Activated CD4-positive, alpha-beta T cell treated with anti-CD3 and anti-CD28 coated beads, Interleukin-2, amount 10 ng/mL, durations not matched to agents 24 days and 14 days (primary cell): ENCODE measurements at regions not wholly inside any gene's neighbourhood (a gene's known extent, or its start where the extent isn't known, plus 50 kb on each side); places are given as distances from the start of the nearest gene placed in this dataset.
"Not testable (repeated sequence)": the region's sequence is repeated elsewhere in the genome, so short reads cannot be mapped to it uniquely, and the experiment has no call there.

Experiments
- DNase-seq: peaks from one replicate; pipeline ENCODE4 v3.0.0; 2022
- H3K27ac Mint-ChIP-seq: one replicate; pipeline ENCODE4 v1.8.0; 2022; ENCODE audit warnings: mild to moderate bottlenecking, mixed read lengths
- H3K27me3 Mint-ChIP-seq: one replicate; pipeline ENCODE4 v1.8.0; 2022; ENCODE audit warnings: mixed read lengths
- H3K36me3 Mint-ChIP-seq: one replicate; pipeline ENCODE4 v1.8.0; 2022; ENCODE audit warnings: low read depth, mild to moderate bottlenecking, mixed read lengths
- H3K4me1 Mint-ChIP-seq: one replicate; pipeline ENCODE4 v1.8.0; 2021; ENCODE audit warnings: mixed read lengths
- H3K4me3 Mint-ChIP-seq: one replicate; pipeline ENCODE4 v1.8.0; 2022; ENCODE audit warnings: mild to moderate bottlenecking, moderate library complexity, mixed read lengths
- H3K9me3 Mint-ChIP-seq: one replicate; pipeline ENCODE4 v1.8.0; 2021; ENCODE audit warnings: mixed read lengths
- intact Hi-C: fragments of 100-400 bp; cut with micrococcal nuclease; formaldehyde crosslinking; loops from one replicate; pipeline ENCODE4 v1.15.1; 2023

DNA sequence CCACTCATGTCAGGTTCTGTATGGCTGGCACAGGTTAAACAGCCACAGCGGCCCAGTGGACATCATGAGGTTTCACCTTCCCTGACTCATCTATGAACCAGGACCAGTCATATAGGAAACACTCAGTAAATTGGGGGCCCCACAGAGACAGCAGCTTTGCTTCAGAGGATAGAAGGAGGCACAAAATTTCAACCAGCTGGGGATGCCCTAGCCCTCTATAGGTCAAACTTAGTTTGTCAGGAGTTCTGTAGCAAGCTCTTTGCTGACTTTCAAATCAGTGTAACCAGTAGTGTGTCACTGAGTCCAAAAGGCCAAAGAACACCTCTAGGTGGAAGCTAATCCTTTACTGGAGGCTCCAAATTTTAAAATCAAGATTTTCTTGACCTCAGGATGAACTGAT is 4157.8 kb upstream of the TPTE start:
- H3K9me3 Mint-ChIP-seq, H3K4me3 Mint-ChIP-seq, DNase-seq, H3K27me3 Mint-ChIP-seq, H3K36me3 Mint-ChIP-seq, intact Hi-C loops, H3K4me1 Mint-ChIP-seq, H3K27ac Mint-ChIP-seq: not testable (repeated sequence)

GRCh38 chr21:6368824-6369223 is 4152.6 kb upstream of the TPTE start:
- DNase-seq, result peak; percentile 65
- intact Hi-C loops, H3K4me3 Mint-ChIP-seq, H3K27me3 Mint-ChIP-seq, H3K36me3 Mint-ChIP-seq, H3K4me1 Mint-ChIP-seq, H3K9me3 Mint-ChIP-seq, H3K27ac Mint-ChIP-seq: not testable (repeated sequence)

GRCh38 chr21:6373253-6373652 is 4148.1 kb upstream of the TPTE start:
- H3K9me3 Mint-ChIP-seq, H3K36me3 Mint-ChIP-seq, H3K27ac Mint-ChIP-seq, H3K4me3 Mint-ChIP-seq, H3K27me3 Mint-ChIP-seq, intact Hi-C loops, H3K4me1 Mint-ChIP-seq: not testable (repeated sequence)
- peak; percentile 61 for DNase-seq

GRCh38 chr21:6374232-6374631 is 4147.2 kb upstream of the TPTE start:
- peak; percentile 81 for DNase-seq
- H3K27ac Mint-ChIP-seq, intact Hi-C loops, H3K4me3 Mint-ChIP-seq, H3K27me3 Mint-ChIP-seq, H3K9me3 Mint-ChIP-seq, H3K4me1 Mint-ChIP-seq, H3K36me3 Mint-ChIP-seq: not testable (repeated sequence)

GRCh38 chr21:6374926-6375325 is 4146.5 kb upstream of the TPTE start:
- intact Hi-C loops, H3K4me3 Mint-ChIP-seq, H3K36me3 Mint-ChIP-seq, H3K27me3 Mint-ChIP-seq, H3K27ac Mint-ChIP-seq, H3K9me3 Mint-ChIP-seq, H3K4me1 Mint-ChIP-seq: not testable (repeated sequence)
- DNase-seq, result peak; percentile 70

- H3K4me3 Mint-ChIP-seq, H3K27ac Mint-ChIP-seq, H3K4me1 Mint-ChIP-seq, H3K9me3 Mint-ChIP-seq, H3K27me3 Mint-ChIP-seq, H3K36me3 Mint-ChIP-seq, intact Hi-C loops: not testable (repeated sequence)
- DNase-seq, result peak; percentile 56
These were observed 4145.6 kb upstream of the TPTE start for GRCh38 chr21:6375776-6376175.

- intact Hi-C loops, H3K27me3 Mint-ChIP-seq, H3K27ac Mint-ChIP-seq, H3K4me1 Mint-ChIP-seq, H3K9me3 Mint-ChIP-seq, H3K36me3 Mint-ChIP-seq, H3K4me3 Mint-ChIP-seq: not testable (repeated sequence)
- DNase-seq, result peak; percentile 62
These were observed 4144.9 kb upstream of the TPTE start for GRCh38 chr21:6376321-6377070.
